ENCODE measurements at regions not wholly inside any gene's neighbourhood (a gene's known extent, or its start where the extent isn't known, plus 50 kb on each side); places are given as distances from the start of the nearest gene placed in this dataset.

GRCh38 chr4:167469436-167469835, 235.1 kb upstream of the SPOCK3 start:
- intact Hi-C loops (cut with micrococcal nuclease), result no loop called here

- intact Hi-C loops (cut with micrococcal nuclease), result no loop called here
These were observed 241.7 kb upstream of the SPOCK3 start for GRCh38 chr4:167475951-167476350.

GRCh38 chr4:167492007-167492406, 257.7 kb upstream of the SPOCK3 start:
- intact Hi-C loops (cut with micrococcal nuclease), result no loop called here

DNA sequence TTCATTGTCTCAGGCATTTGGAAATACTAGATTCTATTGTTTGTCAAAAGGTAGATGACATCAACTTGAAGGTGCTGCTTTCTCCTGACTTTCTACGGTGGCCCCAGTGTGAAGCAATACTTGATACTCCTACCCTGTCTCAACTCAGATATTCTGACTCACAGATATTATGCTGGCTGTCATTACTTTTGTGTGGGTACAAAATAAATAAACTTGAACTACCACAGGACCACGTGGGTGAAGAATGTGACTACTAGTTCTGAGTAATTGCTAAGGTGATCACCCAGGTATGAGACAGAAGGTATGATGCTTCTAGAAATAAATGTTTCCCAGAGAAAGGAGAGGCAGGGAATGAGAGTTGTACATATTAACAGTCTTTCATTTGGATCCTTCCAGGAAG, 275.3 kb upstream of the SPOCK3 start:
- intact Hi-C loops (cut with micrococcal nuclease), result no loop called here

DNA sequence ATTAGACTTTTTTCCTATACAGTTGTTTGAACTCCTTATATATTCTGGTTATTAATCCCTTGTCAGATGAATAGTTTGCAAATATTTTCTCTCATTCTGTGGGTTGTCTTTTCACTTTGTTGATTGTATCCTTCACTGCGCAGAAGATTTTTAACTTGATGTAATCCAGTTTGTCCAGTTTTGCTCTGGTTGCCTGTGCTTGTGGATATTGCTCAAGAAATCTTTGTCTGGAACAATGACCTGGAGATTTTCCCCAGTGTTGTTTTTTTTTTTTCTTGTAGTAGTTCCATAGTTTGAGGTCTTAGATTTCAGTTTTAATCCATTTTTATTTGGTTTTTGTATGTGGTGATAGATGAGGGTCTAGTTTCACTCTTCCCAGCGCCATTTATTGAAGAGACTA, 289.8 kb upstream of the SPOCK3 start:
- intact Hi-C loops (cut with micrococcal nuclease), result no loop called here

DNA sequence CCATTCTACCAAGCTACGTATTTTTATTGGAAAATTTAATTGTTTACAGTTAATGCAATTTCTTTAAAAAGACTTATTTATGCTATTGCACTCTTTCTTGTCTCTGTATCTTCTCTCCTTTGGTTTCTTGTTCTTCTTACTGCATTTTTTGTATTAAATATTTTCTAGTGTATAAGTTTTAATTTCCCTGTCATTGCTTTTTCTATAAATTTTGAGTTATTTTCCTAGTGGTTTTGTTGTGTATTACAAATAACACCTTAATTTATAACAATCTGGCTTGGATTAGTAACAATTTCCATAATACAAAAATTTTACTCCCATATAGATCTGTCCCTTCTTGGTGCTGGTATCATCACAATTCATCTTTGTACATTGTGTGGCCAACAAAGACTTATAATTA, 303.5 kb upstream of the SPOCK3 start:
- intact Hi-C loops (cut with micrococcal nuclease), result no loop called here

GRCh38 chr4:167541286-167541685, 307.0 kb upstream of the SPOCK3 start:
- intact Hi-C loops (cut with micrococcal nuclease), result no loop called here

GRCh38 chr4:167544391-167544790, 310.1 kb upstream of the SPOCK3 start:
- intact Hi-C loops (cut with micrococcal nuclease), result no loop called here

DNA sequence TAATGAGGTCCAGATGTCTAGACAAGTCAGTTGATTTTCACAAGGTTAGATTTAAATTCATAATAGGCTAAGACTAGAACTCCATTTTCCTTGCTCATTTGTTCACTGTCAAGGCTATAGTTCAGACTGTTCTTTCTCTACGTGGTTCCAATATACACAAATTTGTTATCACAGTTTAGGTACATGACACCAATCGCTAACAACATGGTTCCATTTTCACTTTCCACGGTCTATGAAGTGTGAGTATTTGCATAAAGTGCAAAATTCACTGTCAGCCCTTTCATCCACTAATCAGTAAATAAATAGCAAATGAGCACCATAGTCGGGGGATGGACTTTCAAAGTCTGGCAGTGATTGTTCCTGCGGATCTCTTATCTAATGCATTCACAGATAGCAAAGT, 315.7 kb upstream of the SPOCK3 start:
- intact Hi-C loops (cut with micrococcal nuclease), result no loop called here

GRCh38 chr4:167555338-167556022, 321.2 kb upstream of the SPOCK3 start:
- intact Hi-C loops (cut with micrococcal nuclease), result no loop called here

- intact Hi-C loops (cut with micrococcal nuclease), result no loop called here
These were observed 344.6 kb upstream of the SPOCK3 start for GRCh38 chr4:167578906-167579305.

- intact Hi-C loops (cut with micrococcal nuclease), result no loop called here
These were observed 347.2 kb upstream of the SPOCK3 start for GRCh38 chr4:167581449-167581965.

DNA sequence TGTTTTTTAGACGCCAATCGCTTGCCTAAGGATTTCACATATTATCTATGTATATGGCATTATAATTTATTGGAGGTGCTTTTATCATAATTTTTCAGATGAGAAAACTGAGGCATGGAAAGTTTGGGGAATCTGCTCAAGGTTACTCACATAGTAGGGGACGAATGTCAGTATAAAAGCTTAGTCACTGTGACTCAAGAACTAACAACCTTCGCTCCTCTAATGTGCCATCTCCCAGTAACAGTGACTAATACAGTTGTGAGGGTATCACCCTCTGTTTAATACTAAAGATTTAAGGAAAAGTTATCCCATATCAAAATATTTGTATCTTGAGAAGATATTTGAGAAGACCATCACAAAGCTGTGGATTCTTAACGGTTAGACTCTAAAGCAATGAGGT, 353.1 kb upstream of the SPOCK3 start:
- intact Hi-C loops (cut with micrococcal nuclease), result no loop called here

DNA sequence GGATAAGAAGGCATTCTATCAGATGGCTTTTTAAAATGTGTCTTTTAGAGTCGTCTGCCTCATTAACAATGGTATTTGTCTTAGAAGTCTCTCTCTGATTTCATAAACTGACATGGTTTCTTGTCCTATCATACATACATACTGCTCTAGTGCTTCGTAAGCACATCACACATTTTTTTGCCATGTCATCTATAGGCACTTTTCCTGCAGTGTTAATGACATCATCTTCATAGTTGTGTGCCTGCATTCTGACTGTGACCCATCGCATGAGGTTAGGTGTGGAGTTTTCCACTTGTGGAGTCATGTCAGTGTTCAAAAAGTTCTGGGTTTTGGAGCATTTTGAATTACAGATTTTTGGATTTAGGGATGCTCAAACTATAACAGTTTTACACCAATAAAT, 361.6 kb upstream of the SPOCK3 start:
- intact Hi-C loops (cut with micrococcal nuclease), result no loop called here

DNA sequence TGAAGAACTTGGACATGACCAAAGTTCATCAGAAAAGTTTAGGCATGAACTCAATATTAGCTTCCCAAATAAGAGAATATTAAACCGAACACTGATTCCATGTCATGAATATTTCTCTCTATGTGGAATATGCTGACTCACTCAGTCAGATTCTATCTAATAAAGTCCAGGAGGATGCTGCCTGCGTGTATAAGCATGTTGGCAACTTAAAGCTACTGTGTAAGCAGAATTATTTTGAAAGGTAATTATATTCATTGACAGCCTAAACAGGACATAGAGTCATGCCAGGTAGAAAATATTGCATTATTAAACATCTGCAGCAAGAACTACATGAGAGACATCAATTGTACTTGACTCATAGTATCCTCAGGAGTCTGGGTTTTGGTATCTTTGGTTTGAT, 367.9 kb upstream of the SPOCK3 start:
- intact Hi-C loops (cut with micrococcal nuclease), result no loop called here

GRCh38 chr4:167606551-167606950, 372.3 kb upstream of the SPOCK3 start:
- intact Hi-C loops (cut with micrococcal nuclease), result no loop called here

DNA sequence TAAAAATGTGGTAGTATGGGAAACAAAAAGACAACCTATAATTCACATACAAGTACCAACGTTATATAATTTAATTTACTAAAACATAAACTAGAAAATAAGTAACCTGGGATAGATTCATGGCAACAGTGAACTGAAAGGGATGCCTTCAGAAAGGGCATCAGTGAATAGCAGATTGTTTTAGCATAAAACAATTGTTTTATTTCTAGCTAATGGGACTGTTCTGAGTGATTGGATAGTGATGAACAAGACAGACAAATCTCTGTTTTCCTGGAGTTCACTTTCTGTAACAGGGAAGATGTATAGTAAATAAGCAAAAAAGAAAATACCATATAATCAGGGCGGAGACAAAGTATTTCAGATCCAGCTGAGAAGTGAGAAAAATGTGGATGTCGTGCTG, 379.1 kb upstream of the SPOCK3 start:
- intact Hi-C loops (cut with micrococcal nuclease), result no loop called here

DNA sequence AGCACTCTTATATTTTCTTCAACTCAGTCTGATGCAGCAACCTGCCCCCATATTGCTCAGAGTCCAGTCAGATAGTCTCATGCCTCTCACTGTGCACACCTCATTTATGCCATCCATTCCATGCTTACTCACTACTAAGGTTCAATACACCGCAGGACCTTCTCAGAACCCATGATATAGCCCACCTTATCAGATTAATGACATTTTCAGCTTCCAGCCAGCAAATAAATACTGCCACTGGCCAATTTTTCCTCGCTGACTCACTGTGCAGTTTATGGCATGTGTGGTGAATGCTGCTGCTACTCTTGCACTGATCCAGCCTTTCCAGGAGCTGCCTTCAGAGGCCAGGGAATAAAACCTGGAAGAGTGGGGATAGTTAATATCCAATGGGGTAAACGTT, 380.6 kb upstream of the SPOCK3 start:
- intact Hi-C loops (cut with micrococcal nuclease), result no loop called here

GRCh38 chr4:167616476-167616875, 382.2 kb upstream of the SPOCK3 start:
- intact Hi-C loops (cut with micrococcal nuclease), result no loop called here

GRCh38 chr4:167622481-167623240, 388.4 kb upstream of the SPOCK3 start:
- intact Hi-C loops (cut with micrococcal nuclease), result loop anchor here (1.0 to 2.0 kb wide), 2 partner anchors 454 to 601 kb away; no protein-coding TSS in a partner anchor

DNA sequence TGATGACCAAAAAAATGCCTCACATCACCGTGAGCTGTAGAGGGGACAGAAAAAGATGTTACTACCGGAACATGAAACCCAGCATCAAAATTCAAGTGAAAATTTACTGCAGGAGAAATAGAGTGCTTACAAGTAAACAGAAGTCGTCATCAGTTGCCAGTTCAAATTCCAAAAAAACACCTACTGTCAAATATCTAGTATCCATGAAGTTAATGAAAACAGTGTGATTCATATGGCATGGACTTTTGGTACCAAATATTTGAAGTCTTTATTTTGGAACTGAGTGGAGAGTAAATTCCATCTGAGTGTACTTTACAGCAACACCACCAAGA, 388.9 kb upstream of the SPOCK3 start:
- intact Hi-C loops (cut with micrococcal nuclease), result loop anchor here (2.0 kb wide), 1 partner anchor 454 kb away; no protein-coding TSS in a partner anchor

GRCh38 chr4:167629272-167629671, 395.0 kb upstream of the SPOCK3 start:
- intact Hi-C loops (cut with micrococcal nuclease), result no loop called here

DNA sequence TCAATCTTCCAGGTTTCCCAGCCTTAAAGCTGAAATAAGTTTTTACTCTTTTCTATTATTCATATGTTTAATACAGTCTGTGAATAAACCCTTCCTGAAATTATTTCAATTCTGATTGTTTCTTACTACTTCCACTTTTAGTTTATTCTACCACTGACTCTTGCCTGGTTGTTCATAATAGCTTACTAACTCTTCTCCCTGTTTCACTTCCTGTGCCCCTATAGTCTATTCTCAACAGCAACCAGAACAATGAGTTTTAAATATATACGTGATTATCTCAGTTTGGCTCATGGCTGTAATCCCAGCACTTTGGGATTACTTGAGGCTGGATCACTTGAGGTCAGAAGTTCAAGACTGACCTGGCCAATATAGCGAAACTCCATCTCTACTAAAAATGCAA, 408.0 kb upstream of the SPOCK3 start:
- intact Hi-C loops (cut with micrococcal nuclease), result no loop called here

All from T-helper 1 cell treated with Interleukin-12 subunit alpha and Interleukin-12 subunit beta and Interleukin-4 antibody, amounts not matched to agents 30 ng/mL and 1 ng/mL, for 36 hours (primary cell).